Endothelial cell of umbilical vein (primary cell): ENCODE measurements at regions not wholly inside any gene's neighbourhood (a gene's known extent, or its start where the extent isn't known, plus 50 kb on each side); places are given as distances from the start of the nearest gene placed in this dataset.

Experiments
- BruUV-seq: library from RNA; stranded (reverse); fragments of 400-500 nt; replicated peaks from 2 replicates; lab custom pipeline; 2021; lab: Mats Ljungman, UMichigan
- CTCF ChIA-PET: fragments of 300-600, 350-600 bp; sonication (Branson Sonifier 250); formaldehyde crosslinking; loops from one replicate; lab custom pipeline; 2021; ENCODE audit warnings: antibody characterized with exemption, inconsistent platforms; lab: Charles Lee
- POLR2A ChIA-PET: fragments of 300-600, 350-600 bp; sonication (Branson Sonifier 250); formaldehyde crosslinking; loops from one replicate; lab custom pipeline; 2021; ENCODE audit warnings: antibody characterized with exemption, inconsistent platforms; lab: Charles Lee
- DNase-seq: peaks from one replicate; pipeline ENCODE4 v3.0.0-alpha.2; 2011; ENCODE audit warnings: low read depth, low spot score
- FAIRE-seq: peaks from 2 replicates; lab custom pipeline; 2011; peaks lifted over from hg19 to GRCh38; lab: Jason Lieb, UNC
- H2AFZ ChIP-seq: 2 replicates; pipeline ENCODE4 v1.6.0; 2012; ENCODE audit warnings: low read depth, low read length, control low read depth, inconsistent platforms
- H3K27ac ChIP-seq: 2 replicates; pipeline ENCODE4 v1.5.1; 2011; ENCODE audit warnings: low read depth, mild to moderate bottlenecking, control low read depth, low read length, moderate library complexity; ENCODE audit not compliant: insufficient read depth
- H3K27me3 ChIP-seq, 2 experiments: 2 replicates each; pipeline versions ENCODE4 v1.6.0 to v1.6.1; 2011; ENCODE audit warnings: low read length in 2 of 2, mixed read lengths in 1 of 2; ENCODE audit not compliant: control insufficient read depth in 2 of 2, insufficient read depth in 2 of 2
- H3K36me3 ChIP-seq, 2 experiments: 2 replicates in 1 of 2; 3 replicates in 1 of 2; pipeline ENCODE4 v1.5.1; 2011; ENCODE audit warnings: low read length in 2 of 2, mild to moderate bottlenecking in 1 of 2, moderate library complexity in 1 of 2; ENCODE audit not compliant: control insufficient read depth in 2 of 2, insufficient read depth in 2 of 2; ENCODE audit errors: extremely low read depth in 1 of 2
- H3K4me1 ChIP-seq: 3 replicates; pipeline ENCODE4 v1.5.1; 2011; ENCODE audit warnings: mild to moderate bottlenecking, low read length; ENCODE audit not compliant: control insufficient read depth, insufficient read depth; ENCODE audit errors: extremely low read depth
- H3K4me2 ChIP-seq: 2 replicates; pipeline ENCODE4 v1.6.1; 2011; ENCODE audit warnings: low read length, control low read depth, mixed read lengths; ENCODE audit not compliant: insufficient read depth
- H3K4me3 ChIP-seq, 3 experiments: fragments of 200-600 bp in 1 of 3; sonication (generic), shearing (Covaris generic) in 1 of 3; replicated peaks in 1 of 3; 2 replicates each; pipeline ENCODE4 v1.5.1; 2011 to 2016; ENCODE audit warnings: control low read depth in 3 of 3, low read length in 3 of 3, mild to moderate bottlenecking in 2 of 3, inconsistent platforms in 1 of 3, low read depth in 1 of 3, moderate library complexity in 1 of 3; ENCODE audit not compliant: insufficient read depth in 1 of 3
- H3K79me2 ChIP-seq: 2 replicates; pipeline ENCODE4 v1.6.0; 2012; ENCODE audit warnings: low read length, inconsistent platforms; ENCODE audit not compliant: control insufficient read depth, insufficient read depth
- H3K9ac ChIP-seq: replicated peaks from 2 replicates; pipeline ENCODE3; 2011; ENCODE audit warnings: low read length, control low read depth; ENCODE audit not compliant: insufficient read depth; ENCODE audit errors: extremely low read depth
- H3K9me1 ChIP-seq: replicated peaks from 3 replicates; pipeline ENCODE4 v1.6.0; 2011; ENCODE audit warnings: mild to moderate bottlenecking, low read length; ENCODE audit not compliant: control insufficient read depth, insufficient read depth; ENCODE audit errors: extremely low read depth
- H3K9me3 ChIP-seq: replicated peaks from 2 replicates; pipeline ENCODE4 v1.5.1; 2012; ENCODE audit warnings: low read length, inconsistent platforms; ENCODE audit not compliant: control insufficient read depth, insufficient read depth
- H4K20me1 ChIP-seq: replicated peaks from 2 replicates; pipeline ENCODE3; 2011; ENCODE audit warnings: mild to moderate bottlenecking, low read length; ENCODE audit not compliant: control insufficient read depth, insufficient read depth; ENCODE audit errors: extremely low read depth
- CTCF ChIP-seq, 2 donors: IDR thresholded peaks; 1 replicate in 1 of 2; 2 replicates in 1 of 2; pipeline ENCODE4 v1.5.1; 2011; ENCODE audit warnings: low read length in 2 of 2, mild to moderate bottlenecking in 2 of 2, moderate library complexity in 2 of 2, control low read depth in 1 of 2, inconsistent platforms in 1 of 2, low read depth in 1 of 2; ENCODE audit not compliant: insufficient read depth in 1 of 2; ENCODE audit errors: extremely low read depth in 1 of 2
- GATA2 ChIP-seq: IDR thresholded peaks from 2 replicates; pipeline ENCODE4 v1.7.0; 2011; ENCODE audit warnings: low read depth, mild to moderate bottlenecking, moderate library complexity, mixed read lengths, low read length; ENCODE audit not compliant: insufficient read length, insufficient read depth
- JUN ChIP-seq: IDR thresholded peaks from 2 replicates; pipeline ENCODE4 v1.6.1; 2011; ENCODE audit warnings: borderline replicate concordance, low read depth; ENCODE audit not compliant: insufficient read length, insufficient read depth
- MYC ChIP-seq: IDR thresholded peaks from one replicate; pipeline ENCODE4 v1.6.1; 2011; ENCODE audit warnings: mild to moderate bottlenecking, low read depth, low read length
- POLR2AphosphoS5 ChIP-seq: IDR thresholded peaks from 2 replicates; pipeline ENCODE4 v1.6.1; 2012; ENCODE audit warnings: low read depth, mild to moderate bottlenecking, control low read depth, low read length, moderate library complexity; ENCODE audit not compliant: insufficient read depth
- dilution Hi-C: fragments of 300-500 bp; cut with MboI; formaldehyde crosslinking; loops from one replicate; pipeline ENCODE4 v1.15.0; 2019; ENCODE audit warnings: low sequenced_read_pairs; ENCODE audit not compliant: extremely low pct_ligation_motif_present
- intact Hi-C: fragments of 100-400 bp; cut with micrococcal nuclease; formaldehyde crosslinking; loops from one replicate; pipeline ENCODE4 v1.10.0; 2022

- POLR2A ChIA-PET, result no interaction called here
- Histone ChIP-seq H3K9me3 (no peaks in the 10 kb centered on the region), H3K9me1 (no peaks in the 10 kb centered on the region), H3K36me3 (no peaks in the 10 kb centered on the region), H3K4me2 (no peak overlapping the region), H3K79me2 (no peaks in the 10 kb centered on the region), H3K4me3 (no peak overlapping the region), H2AFZ (peak overlapping the region; percentile 17), H4K20me1 (no peaks in the 10 kb centered on the region), H3K4me1 (no peaks in the 10 kb centered on the region), H3K9ac (no peak overlapping the region), H3K27me3 (no peaks in the 10 kb centered on the region), H3K27ac (no peak overlapping the region)
- TF ChIP-seq JUN, result no peak
- TF ChIP-seq CTCF (IDR thresholded peaks at IDR 0.05; ENCODE audit: extremely low read depth in 1 of 2, insufficient read depth in 1 of 2, low read depth in 1 of 2, low read length in 2 of 2), result no peak
- TF ChIP-seq MYC, result no peak
- CTCF ChIA-PET, result no interaction called here
- no TSS peak for BruUV-seq
- dilution Hi-C loops (no loop called here), intact Hi-C loops (no loop called here)
- no peak for DNase-seq
- no peak for FAIRE-seq
These were observed 1291.0 kb upstream of the SLC10A2 start for GRCh38 chr13:104357174-104357573.

- H3K4me2 ChIP-seq, result no peak overlapping the region
- DNase-seq (no peak), FAIRE-seq (no peak)
- H3K27ac ChIP-seq, result no peak overlapping the region
- intact Hi-C loops (no loop called here), dilution Hi-C loops (no loop called here)
- CTCF ChIA-PET, result no interaction called here
- POLR2A ChIA-PET, result no interaction called here
- no TSS peak for BruUV-seq
- H3K79me2 ChIP-seq, result no peaks in the 10 kb centered on the region
- no peaks in the 10 kb centered on the region for H3K9me1 ChIP-seq
- no peak overlapping the region for H3K4me3 ChIP-seq
- TF ChIP-seq POLR2AphosphoS5 (no peak), CTCF (IDR thresholded peaks at IDR 0.05; ENCODE audit: extremely low read depth in 1 of 2, insufficient read depth in 1 of 2, low read depth in 1 of 2, low read length in 2 of 2) (no peak), MYC (no peak), GATA2 (no peak)
- no peak overlapping the region for H2AFZ ChIP-seq
- no peak overlapping the region for H3K9ac ChIP-seq
- H4K20me1 ChIP-seq, result no peaks in the 10 kb centered on the region
- no peaks in the 10 kb centered on the region for H3K4me1 ChIP-seq
- H3K9me3 ChIP-seq, result no peaks in the 10 kb centered on the region
- H3K27me3 ChIP-seq, result no peaks in the 10 kb centered on the region
- no peaks in the 10 kb centered on the region for H3K36me3 ChIP-seq
These were observed 1288.9 kb upstream of the SLC10A2 start for GRCh38 chr13:104355041-104355670.
